HG03064 (cell line): ENCODE measurements at regions not wholly inside any gene's neighbourhood (a gene's known extent, or its start where the extent isn't known, plus 50 kb on each side); places are given as distances from the start of the nearest gene placed in this dataset.

Source experiments
- ATAC-seq: cut with Tn5 transposase; IDR thresholded peaks from one replicate; pipeline ENCODE4 v1.9.1; 2021; ENCODE audit warnings: low read depth; ENCODE audit not compliant: unreplicated experiment

DNA sequence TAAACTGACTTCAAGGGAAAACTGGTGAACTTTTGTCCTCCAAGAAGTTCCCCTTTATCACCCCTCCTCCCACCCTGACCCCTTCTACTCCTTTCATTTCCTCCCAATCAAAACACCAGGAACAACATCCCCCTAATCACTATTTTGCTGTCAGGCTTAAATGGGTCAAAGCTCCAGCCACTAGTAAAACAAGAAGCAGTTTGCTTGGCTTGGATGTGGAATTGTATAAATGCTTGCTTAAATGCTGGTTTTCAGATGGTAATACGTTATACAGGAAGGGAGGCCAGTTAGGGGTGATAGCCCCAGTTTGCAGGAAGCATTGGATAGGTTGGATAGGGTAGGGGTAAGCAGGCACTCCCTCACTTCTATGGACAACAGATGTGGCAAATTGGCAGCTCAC, 473.6 kb downstream of the AGTPBP1 start:
- ATAC-seq, result no peak

DNA sequence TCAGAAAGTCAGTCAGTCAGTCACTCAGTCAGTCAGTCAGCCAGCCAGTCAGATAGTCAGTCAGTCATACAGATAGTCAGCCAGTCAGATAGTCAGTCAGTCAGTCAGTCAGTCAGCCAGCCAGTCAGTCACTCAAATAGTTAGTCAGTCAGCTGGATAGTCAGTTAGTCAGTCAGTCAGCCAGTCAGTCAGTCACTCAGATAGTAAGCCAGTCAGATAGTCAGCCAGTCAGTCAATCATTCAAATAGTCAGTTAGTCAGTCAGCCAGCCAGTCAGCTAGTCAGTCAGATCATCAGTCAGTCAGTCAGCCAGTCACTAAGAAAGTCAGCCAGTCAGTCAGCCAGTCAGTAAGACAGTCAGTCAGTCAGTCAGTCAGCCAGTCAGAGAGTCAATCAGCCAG, 477.1 kb downstream of the AGTPBP1 start:
- ATAC-seq, result no peak

DNA sequence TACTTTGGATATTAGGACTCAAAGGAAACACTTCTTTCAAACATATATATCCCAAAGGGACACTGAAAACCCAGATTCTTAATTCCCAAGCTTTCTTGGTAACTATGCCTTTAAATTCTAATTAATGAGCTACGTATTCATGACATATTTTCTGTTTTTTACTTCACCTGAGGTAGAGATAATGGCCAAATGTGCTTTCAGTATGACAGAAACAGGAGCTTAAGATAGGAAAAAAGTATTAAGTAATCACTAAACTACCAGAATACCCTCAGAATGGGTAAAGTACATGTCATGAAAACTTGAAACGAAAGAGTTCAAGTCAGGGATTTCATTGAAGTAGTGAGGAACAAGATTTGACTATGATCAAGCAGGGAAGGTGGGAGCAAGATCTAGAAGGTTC, 478.5 kb downstream of the AGTPBP1 start:
- ATAC-seq, result no peak

DNA sequence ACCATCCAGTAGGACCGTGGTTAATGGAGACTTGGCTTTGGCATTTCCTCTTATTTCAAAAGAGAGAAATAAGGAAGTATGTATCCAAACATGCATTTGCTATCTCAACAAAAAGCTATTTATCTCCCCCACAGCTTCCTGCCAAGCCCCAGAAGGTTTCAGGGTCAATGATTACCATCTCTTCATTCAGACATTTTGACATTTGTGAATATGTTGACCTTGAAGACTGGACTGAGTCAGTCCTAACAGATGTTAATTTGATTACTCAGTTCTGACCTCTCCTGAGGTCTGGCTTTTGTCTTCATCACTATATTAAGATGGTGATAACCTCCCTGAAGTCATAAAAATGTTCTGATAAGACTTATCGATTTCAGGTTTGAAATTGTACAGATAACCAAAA, 479.4 kb downstream of the AGTPBP1 start:
- no peak for ATAC-seq

DNA sequence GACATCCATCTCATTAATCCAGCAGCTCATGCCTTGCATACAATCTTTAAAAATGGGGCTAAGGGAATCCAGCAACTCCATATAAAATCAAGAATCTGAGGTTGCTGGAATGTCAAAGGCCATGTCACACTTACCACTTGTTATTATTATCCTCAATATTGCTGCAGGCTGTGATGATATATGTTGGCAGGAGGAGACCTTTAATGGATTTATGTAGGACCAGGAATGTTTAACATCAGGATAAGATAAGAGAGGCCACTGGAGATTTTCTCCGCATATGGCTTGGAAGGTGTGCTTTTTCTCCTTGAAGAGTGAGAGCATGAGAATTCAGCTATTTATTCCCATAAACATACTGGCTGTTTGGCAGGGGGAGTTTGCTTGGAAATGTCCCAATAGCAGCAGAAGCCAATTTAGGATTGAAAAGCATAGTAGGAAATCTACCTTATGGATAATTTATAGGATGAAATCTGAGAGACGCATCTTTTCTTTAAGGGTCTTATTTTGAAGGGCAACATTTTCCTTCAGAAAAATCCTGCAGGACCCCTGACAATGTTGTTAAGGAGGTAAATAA, 481.4 kb downstream of the AGTPBP1 start:
- ATAC-seq, result no peak

DNA sequence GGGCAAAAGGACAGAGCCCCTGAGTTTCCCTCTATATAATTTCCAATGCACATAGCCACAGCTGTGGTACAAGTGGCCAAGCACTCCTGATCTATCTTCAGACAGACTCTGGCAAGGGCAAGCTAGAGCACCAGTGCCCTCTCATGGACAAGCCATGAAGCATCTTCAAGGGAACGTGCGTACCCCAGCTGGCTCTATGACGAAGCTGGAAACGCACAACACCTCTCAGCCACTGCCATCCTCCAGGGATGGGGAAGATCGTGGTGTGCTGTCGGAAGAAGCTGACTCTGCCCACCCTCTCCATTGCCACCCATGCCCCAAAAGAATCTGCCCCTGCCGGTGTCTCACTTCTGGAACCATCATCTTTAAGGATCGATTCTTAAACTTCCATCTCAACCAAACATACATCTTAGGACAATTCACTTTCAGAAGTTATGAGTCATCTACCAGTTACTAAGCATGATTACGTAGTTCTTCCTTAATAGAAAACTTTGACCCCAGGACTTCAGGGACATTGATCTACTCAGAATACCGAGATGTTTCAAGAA, 482.9 kb downstream of the AGTPBP1 start:
- no peak for ATAC-seq

DNA sequence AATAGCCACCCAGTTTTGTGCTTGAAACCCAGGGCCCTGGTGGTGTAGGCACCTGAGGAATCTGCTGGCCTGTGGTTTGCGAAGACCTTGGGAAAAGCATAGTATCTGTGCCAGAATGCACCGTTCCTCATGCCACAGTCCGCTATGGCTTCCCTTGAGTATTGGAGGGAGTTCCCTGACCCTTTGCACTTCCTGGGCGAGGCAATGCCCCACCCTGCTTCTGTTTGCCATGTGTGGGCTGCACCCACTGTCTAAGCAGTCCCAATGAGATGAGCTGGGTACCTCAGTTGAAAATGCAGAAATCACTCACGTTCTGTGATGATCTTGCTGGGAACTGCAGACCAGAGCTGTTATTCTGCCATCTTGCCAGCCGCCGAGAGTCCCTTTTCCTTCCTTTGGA, 483.5 kb downstream of the AGTPBP1 start:
- no peak for ATAC-seq

DNA sequence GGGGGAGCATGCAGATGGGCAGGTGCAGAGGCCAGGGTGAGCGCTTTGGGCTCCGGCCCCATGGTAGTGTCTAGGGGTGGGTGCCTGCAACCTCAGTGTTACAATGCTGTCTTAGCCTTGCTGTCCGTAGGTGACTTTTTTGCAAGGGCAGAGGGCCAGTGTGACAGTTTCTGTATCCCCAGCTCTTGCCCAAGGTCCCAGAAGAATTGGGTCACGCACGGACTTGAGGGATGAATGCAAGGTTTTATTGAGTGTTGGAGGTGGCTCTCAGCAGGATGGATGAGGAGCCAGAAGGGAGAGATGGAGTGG, 492.5 kb downstream of the AGTPBP1 start:
- ATAC-seq, result no peak

DNA sequence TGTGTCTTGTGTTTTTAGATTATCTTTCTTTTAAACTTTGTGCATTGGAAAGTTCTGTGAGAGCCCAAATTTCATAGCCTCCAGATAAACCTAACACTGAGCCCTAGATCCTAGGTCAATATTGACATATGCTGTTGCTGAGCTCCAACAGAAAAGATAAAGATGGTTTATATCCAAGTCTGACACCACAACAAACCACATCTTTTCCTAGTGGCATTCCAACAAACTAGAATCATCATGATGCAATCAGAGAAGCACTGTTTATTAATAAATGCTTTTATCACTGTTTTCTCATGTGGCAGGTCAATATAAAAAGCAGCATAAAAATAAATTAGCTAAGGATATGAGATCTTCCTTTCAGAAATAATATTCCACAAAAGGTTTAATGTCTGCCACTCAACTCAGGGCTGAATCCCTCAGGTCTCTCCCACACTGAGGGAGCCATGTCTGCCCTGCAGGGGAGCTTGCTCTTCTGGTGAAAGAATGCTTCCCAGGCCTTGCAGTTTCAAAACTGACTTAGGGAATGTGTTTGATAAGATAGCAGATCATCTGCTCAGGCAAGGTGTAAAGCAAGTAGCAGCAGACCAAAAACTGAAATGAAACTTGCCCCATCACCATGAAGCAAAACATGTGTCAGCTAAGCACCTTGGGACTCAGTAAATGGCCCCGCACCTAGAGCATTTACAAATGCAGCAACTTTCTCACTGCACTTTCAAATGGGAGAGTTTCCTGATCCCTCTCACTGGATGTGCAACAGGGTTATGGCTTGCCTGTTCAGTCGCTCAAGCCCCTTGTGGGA, 493.0 kb downstream of the AGTPBP1 start:
- no peak for ATAC-seq

DNA sequence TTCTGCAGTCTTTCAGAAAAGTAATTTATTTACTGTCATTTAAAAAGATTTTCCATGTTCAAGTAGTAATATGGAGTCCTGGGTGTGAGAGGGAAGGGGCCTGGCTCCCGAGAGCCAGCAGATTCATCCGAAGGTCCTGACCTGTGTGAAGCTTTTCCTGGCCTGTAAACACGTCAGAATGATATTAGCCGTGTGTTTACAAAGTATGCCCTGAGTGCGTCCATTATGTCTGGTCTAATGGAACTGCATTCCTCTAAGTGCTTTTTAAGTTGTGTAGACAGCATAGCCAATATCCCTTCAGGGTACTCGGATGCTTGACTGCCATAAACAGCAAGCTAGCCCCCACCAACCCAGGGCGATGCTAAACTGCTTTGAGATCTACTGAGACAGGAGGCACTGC, 495.2 kb downstream of the AGTPBP1 start:
- no peak for ATAC-seq

DNA sequence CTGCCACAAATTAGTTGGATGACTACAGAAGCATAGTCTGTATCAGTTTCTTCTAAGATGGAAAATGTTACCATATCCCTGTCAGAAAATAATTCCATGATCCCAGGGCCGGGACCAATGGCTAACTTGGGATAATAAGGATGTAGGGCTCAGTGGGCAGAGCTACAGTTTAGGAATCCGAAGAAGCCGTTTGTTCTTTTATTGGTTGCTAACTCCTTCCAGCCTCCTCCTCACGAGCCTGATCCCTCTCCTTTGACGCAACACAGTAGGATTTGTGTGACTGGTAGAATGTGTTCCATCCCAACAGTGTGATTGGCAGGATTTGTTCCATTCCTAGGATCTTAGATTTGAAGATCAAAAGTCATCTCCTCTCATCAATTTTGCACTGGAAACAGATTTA, 496.9 kb downstream of the AGTPBP1 start:
- ATAC-seq, result no peak

DNA sequence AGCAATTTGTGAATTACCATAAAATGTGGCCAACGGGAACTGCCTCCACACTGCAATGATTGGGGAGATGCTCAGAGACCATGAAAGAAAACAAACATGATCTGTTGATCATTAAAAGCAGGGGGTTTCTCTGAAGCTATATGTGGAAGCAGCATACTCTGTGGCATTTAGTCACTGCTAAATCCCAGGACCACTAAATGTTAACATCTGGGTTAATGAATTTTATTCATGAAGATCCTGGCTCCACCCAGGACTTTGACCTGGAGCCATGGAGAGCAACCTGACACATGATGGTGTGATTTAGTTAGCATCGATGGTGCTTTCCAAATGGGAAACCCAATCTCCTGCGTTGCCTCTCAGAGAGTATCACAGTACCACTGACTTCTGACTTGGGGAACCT, 497.8 kb downstream of the AGTPBP1 start:
- ATAC-seq, result no peak

DNA sequence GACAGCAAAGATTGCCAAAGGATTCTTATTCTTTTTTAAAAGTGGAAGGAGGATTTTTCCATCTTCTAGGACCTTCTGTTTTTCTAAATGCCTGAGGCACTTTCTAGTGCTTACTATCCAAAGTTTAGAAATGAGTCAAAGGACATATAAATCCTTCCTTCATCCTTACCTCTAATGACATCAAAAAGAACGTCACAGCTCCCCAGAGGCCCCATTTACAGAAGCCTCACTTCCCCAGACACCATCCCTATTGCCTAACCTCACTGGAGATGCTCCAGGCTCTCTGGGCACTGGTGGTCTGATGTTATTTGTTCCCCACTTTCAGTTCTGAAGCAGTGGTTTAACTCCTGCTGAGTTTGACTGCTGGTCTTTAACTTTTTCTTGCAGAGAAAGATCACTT, 504.3 kb downstream of the AGTPBP1 start:
- no peak for ATAC-seq

DNA sequence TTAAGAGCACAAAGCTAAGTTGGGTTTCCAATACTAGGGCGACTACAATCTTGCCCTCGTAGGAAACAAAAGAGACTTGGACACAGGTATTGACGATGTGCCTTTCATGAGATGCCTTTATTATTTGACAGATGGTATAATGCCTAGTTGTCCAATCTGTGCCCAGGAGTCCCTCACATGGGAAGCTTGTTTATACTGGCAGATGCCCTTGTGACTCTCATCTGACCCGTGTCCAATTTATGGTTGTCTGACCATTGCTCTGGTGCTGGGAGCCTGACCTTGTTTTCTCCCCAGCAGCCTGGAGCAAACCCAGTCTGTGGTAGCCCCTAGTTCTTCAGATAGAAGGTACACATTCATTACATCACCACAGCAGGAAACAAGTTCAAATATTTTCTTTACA, 511.7 kb downstream of the AGTPBP1 start:
- ATAC-seq, result no peak

DNA sequence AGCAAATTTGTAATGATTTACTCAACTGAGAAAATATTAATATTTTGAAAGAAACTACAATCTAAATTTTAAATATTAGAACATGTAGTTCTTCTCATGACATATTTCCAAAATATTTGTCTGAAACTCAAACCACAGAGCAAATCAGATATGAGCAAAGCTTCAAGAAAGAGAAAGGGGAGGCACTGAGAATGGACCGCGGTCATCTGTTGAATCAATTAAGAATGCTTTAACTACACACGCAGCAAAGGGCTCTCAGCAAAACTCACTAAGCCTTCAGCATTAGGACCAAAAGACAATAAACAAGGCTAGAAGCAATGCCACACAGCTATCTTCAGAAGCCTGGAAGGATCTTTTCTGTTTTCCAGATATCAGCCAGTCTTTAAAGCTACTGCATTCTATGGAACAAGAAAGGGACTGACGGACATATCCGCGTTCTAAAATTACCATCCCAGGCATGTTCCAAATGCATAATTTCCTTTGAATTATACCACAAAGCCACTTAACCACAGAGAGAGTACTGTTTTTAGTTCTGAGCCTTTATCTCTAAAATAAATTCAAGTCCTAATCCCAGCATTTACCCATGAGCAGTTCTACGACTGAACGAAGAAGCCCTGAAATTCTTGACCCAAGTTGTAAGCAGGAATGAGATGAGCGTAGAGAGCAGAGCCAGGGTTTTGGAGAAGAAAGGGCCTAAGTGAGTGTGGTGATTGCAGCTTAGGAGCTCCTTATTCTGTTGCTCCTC, 513.5 kb downstream of the AGTPBP1 start:
- no peak for ATAC-seq

DNA sequence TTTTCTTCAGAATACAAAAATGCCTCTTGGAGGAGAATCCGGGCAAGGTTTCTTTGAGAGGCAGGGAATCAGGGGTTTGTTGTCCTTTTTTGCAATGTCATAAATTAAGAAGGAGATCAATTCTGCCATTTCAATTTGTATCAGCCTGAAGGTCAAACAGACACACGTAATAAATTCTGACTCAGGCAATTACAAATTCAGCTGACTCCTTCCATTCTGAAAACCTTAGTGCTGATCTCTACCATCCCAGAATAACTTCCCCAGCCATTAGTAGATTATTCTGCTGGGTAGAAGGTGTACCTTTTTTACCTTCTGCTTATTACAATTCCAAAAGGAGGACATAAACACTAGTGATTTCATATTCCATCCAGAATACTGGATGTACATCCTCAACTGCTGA, 516.6 kb downstream of the AGTPBP1 start:
- no peak for ATAC-seq

DNA sequence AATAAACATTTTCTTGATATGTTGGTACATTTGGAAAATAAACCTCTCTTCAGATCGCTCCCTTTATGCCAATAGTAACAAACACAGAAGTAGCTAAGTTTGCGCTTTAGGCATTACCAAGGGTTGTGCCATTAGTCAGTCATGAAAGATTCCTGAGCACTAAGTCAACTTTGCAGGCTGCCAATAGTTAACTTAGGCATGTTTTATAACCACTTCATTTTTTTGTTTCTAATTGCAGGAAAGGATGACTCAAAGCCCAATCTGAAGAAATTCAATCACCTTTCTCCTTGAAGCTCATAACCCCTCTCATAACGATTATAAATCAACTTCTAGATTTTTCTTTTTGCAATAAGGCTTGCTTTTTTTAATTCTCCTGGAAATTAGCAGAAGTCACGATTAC, 517.0 kb downstream of the AGTPBP1 start:
- no peak for ATAC-seq

DNA sequence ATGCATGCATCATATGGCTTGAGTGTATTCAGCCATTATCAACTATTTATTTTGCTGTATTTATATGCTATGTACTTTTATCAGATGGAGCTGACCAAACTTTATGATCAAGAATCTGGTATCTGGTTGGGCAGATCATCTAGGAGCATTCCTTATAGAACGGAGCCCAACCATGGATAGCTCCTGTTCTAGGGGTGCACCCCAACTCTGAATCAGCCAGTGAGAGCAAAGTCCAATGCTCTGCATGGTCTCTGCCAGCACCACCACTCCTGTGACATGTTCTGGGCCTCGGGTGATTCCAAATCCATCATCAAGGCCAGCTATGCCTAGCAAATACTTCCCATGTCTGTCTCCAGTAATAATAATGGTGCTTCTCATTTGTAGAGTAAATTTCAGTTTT, 517.5 kb downstream of the AGTPBP1 start:
- no peak for ATAC-seq

DNA sequence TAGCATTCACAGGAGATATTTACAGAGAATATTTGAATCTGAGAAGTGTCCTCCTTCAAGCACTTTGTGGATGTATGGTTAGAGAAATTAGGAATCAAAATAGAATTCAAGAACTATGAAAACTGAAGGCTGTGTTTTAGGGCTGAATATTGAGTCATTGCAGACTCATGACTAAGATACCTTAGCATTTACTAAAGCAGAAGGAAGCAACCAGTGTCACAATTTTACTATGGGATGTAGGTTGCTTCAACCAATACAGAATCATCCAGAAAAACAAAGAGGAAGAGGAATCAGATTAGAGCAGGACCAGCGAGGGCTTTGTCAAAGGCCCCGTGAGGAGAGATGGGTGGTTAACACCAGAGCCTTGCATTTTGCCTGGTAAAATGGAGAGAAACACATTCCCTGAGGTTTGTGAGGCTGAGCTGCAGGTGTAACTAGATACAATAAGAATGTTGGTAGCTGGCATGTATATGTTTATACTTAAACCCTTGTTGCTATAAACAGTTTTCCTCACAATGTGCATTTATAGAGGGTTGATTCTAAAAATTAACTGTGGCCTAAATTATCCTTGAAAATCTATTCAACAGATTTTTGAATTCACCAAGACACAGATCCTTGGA, 518.1 kb downstream of the AGTPBP1 start:
- ATAC-seq, result no peak

DNA sequence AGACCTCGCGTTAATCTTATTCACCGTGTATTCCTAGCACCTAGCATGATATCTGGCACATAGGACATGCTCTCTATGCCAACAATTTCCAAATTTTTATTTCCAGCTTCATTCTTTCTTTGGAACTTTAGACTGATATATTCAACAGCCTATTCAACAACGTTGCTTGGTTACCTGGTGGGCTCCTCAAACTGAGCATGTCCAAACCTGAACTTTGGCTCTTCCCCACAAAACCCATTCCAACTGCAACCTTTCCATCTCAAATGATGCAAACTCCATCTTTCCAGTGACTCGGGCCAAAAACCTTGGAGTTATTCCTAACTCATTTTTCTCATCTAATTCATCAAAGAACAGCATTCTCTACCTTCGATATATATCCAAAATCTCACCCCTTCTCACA, 525.2 kb downstream of the AGTPBP1 start:
- no peak for ATAC-seq

DNA sequence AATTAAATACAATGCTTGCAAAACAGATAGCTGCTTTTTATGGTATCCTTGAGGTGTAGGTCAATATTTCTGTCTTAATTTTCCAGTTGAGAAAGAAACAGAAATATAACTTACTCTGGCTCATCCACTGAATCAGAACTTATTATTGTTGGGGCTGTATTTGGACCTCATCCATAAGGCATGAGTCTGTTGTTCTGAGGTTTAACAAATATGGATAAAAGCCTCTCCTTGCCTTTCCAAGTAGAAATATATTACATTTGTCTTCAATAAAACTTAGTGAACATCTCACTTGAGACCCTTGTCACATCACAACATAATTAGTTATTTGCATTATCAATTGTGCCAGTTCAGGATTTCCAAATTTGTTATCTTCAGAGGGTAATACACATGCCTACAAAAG, 525.8 kb downstream of the AGTPBP1 start:
- ATAC-seq, result no peak
